ENCODE measurements at regions not wholly inside any gene's neighbourhood (a gene's known extent, or its start where the extent isn't known, plus 50 kb on each side); places are given as distances from the start of the nearest gene placed in this dataset.

- Histone ChIP-seq H3K4me1 (no peaks in the 10 kb centered on the region), H3K4me2 (no peak overlapping the region), H3K4me3 (no peak overlapping the region), H3K27ac (no peak overlapping the region), H3K9me3 (no peaks in the 10 kb centered on the region)
- DNase-seq (ENCODE audit: low read depth in 1 of 2, low spot score in 1 of 2): no peak
- TF ChIP-seq E2F6 (IDR thresholded peaks at IDR 0.05; ENCODE audit: borderline replicate concordance, low read depth) (no peak), FOSB (CRISPR knock-in tag; IDR thresholded peaks at IDR 0.05) (no peak), SREBF2 (IDR thresholded peaks at IDR 0.05) (no peak), CEBPB (IDR thresholded peaks at IDR 0.05) (no peak), MAZ (IDR thresholded peaks at IDR 0.05; ENCODE audit: borderline replicate concordance, low read depth, low read length) (no peak), HEYL (CRISPR knock-in tag; IDR thresholded peaks at IDR 0.05) (no peak), CBX2 (IDR thresholded peaks at IDR 0.05; ENCODE audit: borderline replicate concordance, low read depth) (no peak), PBX3 (IDR thresholded peaks at IDR 0.05) (no peak)
- no peak for ATAC-seq
- FAIRE-seq: no peak
- CTCF ChIA-PET: no interaction called here
- POLR2A ChIA-PET: no interaction called here
These were observed 2338.8 kb downstream of the PCDH7 start for GRCh38 chr4:33058998-33059397.

GRCh38 chr4:33060674-33061542 is 2340.7 kb downstream of the PCDH7 start:
- ChIA-PET CTCF (no interaction called here), POLR2A (no interaction called here)
- peak; percentile 28 to 35; a peak in 3 of 5 replicates for TF ChIP-seq RAD21 (conservative IDR thresholded peaks at IDR 0.05 in 1 of 2, IDR thresholded peaks at IDR 0.05 in 1 of 2)
- no peak for TF ChIP-seq ESRRA (IDR thresholded peaks at IDR 0.05; ENCODE audit: borderline replicate concordance, low read length)
- TF ChIP-seq RCOR1 (IDR thresholded peaks at IDR 0.05; ENCODE audit: low read depth, low read length): no peak
- TF ChIP-seq E2F6 (IDR thresholded peaks at IDR 0.05; ENCODE audit: borderline replicate concordance, low read depth): no peak
- TF ChIP-seq USF2 (IDR thresholded peaks at IDR 0.05): no peak
- TF ChIP-seq SMC3 (IDR thresholded peaks at IDR 0.05): peak; percentile 35; the same call in 1 of the 3 replicates
- no peak for TF ChIP-seq HDAC2 (IDR thresholded peaks at IDR 0.05)
- TF ChIP-seq CTCF (IDR thresholded peaks at IDR 0.05): peak; percentile 35
- TF ChIP-seq BCL3 (IDR thresholded peaks at IDR 0.05): no peak
- Histone ChIP-seq H3K4me3 (no peak overlapping the region), H3K9me3 (no peaks in the 10 kb centered on the region), H3K27ac (no peak overlapping the region), H3K4me2 (no peak overlapping the region), H3K4me1 (no peaks in the 10 kb centered on the region)
- WGBS (ENCODE audit: missing lambda C conversion rate): 12% methylated on average over 12 of the region's 12 CpGs
- FAIRE-seq (no peak), ATAC-seq (peak; percentile 90 to 91), DNase-seq (ENCODE audit: low read depth in 1 of 2, low spot score in 1 of 2) (peak; percentile 0 to 58)
